A673 (cell line): ENCODE measurements at regions not wholly inside any gene's neighbourhood (a gene's known extent, or its start where the extent isn't known, plus 50 kb on each side); places are given as distances from the start of the nearest gene placed in this dataset.

Experiments
- BruUV-seq: library from RNA; stranded (reverse); fragments of 400-500 nt; replicated peaks from 2 replicates; lab custom pipeline; 2021; lab: Mats Ljungman, UMichigan
- CTCF ChIA-PET: fragments of 300-600 bp; sonication (Branson Sonifier 250); formaldehyde crosslinking; loops from one replicate; lab custom pipeline; 2022; ENCODE audit warnings: antibody characterized with exemption; lab: Charles Lee
- POLR2A ChIA-PET: fragments of 300-600 bp; sonication (Branson Sonifier 250); formaldehyde crosslinking; loops from one replicate; lab custom pipeline; 2022; ENCODE audit warnings: antibody characterized with exemption; ENCODE audit not compliant: low non-redundant PET; lab: Charles Lee
- DNase-seq: peaks from one replicate; pipeline ENCODE4 v3.0.0-alpha.2; 2015; ENCODE audit warnings: low spot score
- H3K27ac ChIP-seq: fragments of 200-600 bp; sonication (generic); 2 replicates; pipeline ENCODE4 v1.5.1; 2016; ENCODE audit warnings: mixed run types, low read depth, mild to moderate bottlenecking, mixed read lengths, antibody characterized with exemption, low read length; ENCODE audit not compliant: poor library complexity, severe bottlenecking
- H3K27me3 ChIP-seq: fragments of 200-600 bp; sonication (generic); replicated peaks from 2 replicates; pipeline ENCODE4 v1.6.1; 2017; ENCODE audit warnings: mixed run types, low read depth, mild to moderate bottlenecking, mixed read lengths, antibody characterized with exemption, low read length; ENCODE audit not compliant: insufficient read depth, poor library complexity
- H3K36me3 ChIP-seq: fragments of 200-600 bp; sonication (generic); 2 replicates; pipeline ENCODE4 v1.6.1; 2016; ENCODE audit warnings: mixed run types, mild to moderate bottlenecking, mixed read lengths, antibody characterized with exemption, low read length; ENCODE audit not compliant: insufficient read depth, poor library complexity, severe bottlenecking
- H3K4me1 ChIP-seq: fragments of 200-600 bp; sonication (generic); 2 replicates; pipeline ENCODE4 v1.6.1; 2017; ENCODE audit warnings: mixed run types, mild to moderate bottlenecking, mixed read lengths, antibody characterized with exemption, low read length; ENCODE audit not compliant: insufficient read depth, poor library complexity, severe bottlenecking
- H3K4me3 ChIP-seq: fragments of 200-600 bp; sonication (generic); 2 replicates; pipeline ENCODE4 v1.5.1; 2016; ENCODE audit warnings: low read depth, mixed run types, mild to moderate bottlenecking, mixed read lengths, low read length; ENCODE audit not compliant: poor library complexity, severe bottlenecking
- H3K9me3 ChIP-seq: fragments of 200-600 bp; sonication (generic); 2 replicates; pipeline ENCODE4 v1.6.1; 2016; ENCODE audit warnings: mixed run types, low read depth, mild to moderate bottlenecking, mixed read lengths, antibody characterized with exemption, low read length; ENCODE audit not compliant: poor library complexity, severe bottlenecking
- CTCF ChIP-seq: fragments of 300-800, 200-600 bp; sonication (generic); conservative IDR thresholded peaks from 2 replicates; pipeline ENCODE4 v1.5.1; 2017; ENCODE audit warnings: low read depth, mild to moderate bottlenecking, antibody characterized with exemption, low read length, moderate library complexity, mixed read lengths
- EZH2 ChIP-seq: fragments of 200-600 bp; sonication (generic); IDR thresholded peaks from 2 replicates; pipeline ENCODE4 v1.6.1; 2017; ENCODE audit warnings: borderline replicate concordance, low read depth, mild to moderate bottlenecking, mixed read lengths, antibody characterized with exemption, low read length; ENCODE audit not compliant: poor library complexity, severe bottlenecking
- intact Hi-C: fragments of 100-400 bp; cut with micrococcal nuclease; formaldehyde crosslinking; loops from one replicate; pipeline ENCODE4 v1.10.0; 2022; ENCODE audit not compliant: unreplicated experiment

- POLR2A ChIA-PET, result no interaction called here
- CTCF ChIA-PET, result no interaction called here
- no peaks in the 10 kb centered on the region for H3K4me1 ChIP-seq
- H3K4me3 ChIP-seq, result no peak overlapping the region
- no peak for DNase-seq
- intact Hi-C loops, result no loop called here
- no peaks in the 10 kb centered on the region for H3K27me3 ChIP-seq
- BruUV-seq, result no TSS peak
- H3K36me3 ChIP-seq, result no peaks in the 10 kb centered on the region
- no peaks in the 10 kb centered on the region for H3K9me3 ChIP-seq
- no peak for TF ChIP-seq CTCF
- no peak for TF ChIP-seq EZH2
- H3K27ac ChIP-seq, result no peak overlapping the region
Observed at GRCh38 chr1:56436296-56436695, 143.1 kb downstream of the PLPP3 start.

- ChIA-PET POLR2A (no interaction called here), CTCF (no interaction called here)
- no peak overlapping the region for H3K4me3 ChIP-seq
- no peak for TF ChIP-seq CTCF
- no peak for TF ChIP-seq EZH2
- H3K27ac ChIP-seq, result no peak overlapping the region
- intact Hi-C loops, result no loop called here
- DNase-seq, result no peak
- no peaks in the 10 kb centered on the region for H3K27me3 ChIP-seq
- H3K36me3 ChIP-seq, result no peaks in the 10 kb centered on the region
- H3K4me1 ChIP-seq, result no peaks in the 10 kb centered on the region
- H3K9me3 ChIP-seq, result no peaks in the 10 kb centered on the region
- no TSS peak for BruUV-seq
Observed at GRCh38 chr1:56435434-56436262, 143.7 kb downstream of the PLPP3 start.

- TF ChIP-seq EZH2 (no peak), CTCF (no peak)
- Histone ChIP-seq H3K9me3 (no peaks in the 10 kb centered on the region), H3K4me1 (no peaks in the 10 kb centered on the region), H3K27me3 (no peaks in the 10 kb centered on the region), H3K36me3 (no peaks in the 10 kb centered on the region), H3K27ac (no peak overlapping the region), H3K4me3 (no peak overlapping the region)
- ChIA-PET POLR2A (no interaction called here), CTCF (no interaction called here)
- no peak for DNase-seq
- intact Hi-C loops, result no loop called here
- no TSS peak for BruUV-seq
Observed at GRCh38 chr1:56434740-56435139, 144.6 kb downstream of the PLPP3 start.
